ENCODE measurements at regions not wholly inside any gene's neighbourhood (a gene's known extent, or its start where the extent isn't known, plus 50 kb on each side); places are given as distances from the start of the nearest gene placed in this dataset.

- TF ChIP-seq, protein P1, sequence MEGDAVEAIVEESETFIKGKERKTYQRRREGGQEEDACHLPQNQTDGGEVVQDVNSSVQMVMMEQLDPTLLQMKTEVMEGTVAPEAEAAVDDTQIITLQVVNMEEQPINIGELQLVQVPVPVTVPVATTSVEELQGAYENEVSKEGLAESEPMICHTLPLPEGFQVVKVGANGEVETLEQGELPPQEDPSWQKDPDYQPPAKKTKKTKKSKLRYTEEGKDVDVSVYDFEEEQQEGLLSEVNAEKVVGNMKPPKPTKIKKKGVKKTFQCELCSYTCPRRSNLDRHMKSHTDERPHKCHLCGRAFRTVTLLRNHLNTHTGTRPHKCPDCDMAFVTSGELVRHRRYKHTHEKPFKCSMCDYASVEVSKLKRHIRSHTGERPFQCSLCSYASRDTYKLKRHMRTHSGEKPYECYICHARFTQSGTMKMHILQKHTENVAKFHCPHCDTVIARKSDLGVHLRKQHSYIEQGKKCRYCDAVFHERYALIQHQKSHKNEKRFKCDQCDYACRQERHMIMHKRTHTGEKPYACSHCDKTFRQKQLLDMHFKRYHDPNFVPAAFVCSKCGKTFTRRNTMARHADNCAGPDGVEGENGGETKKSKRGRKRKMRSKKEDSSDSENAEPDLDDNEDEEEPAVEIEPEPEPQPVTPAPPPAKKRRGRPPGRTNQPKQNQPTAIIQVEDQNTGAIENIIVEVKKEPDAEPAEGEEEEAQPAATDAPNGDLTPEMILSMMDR (conservative IDR thresholded peaks at IDR 0.05; ENCODE audit: low read depth, low read length) = no peak
- TF ChIP-seq EZH2 (IDR thresholded peaks at IDR 0.05; ENCODE audit: borderline replicate concordance, low read depth, low read length, poor library complexity, severe bottlenecking) = no peak
Observed at GRCh38 chr3:178483704-178484103, 52.5 kb upstream of the KCNMB2 start.

All from A673 (cell line).